ENCODE measurements at regions not wholly inside any gene's neighbourhood (a gene's known extent, or its start where the extent isn't known, plus 50 kb on each side); places are given as distances from the start of the nearest gene placed in this dataset.
A peak's percentile ranks its signal among the peaks of the same experiment; 100 is the strongest.

- no peak for DNase-seq
Measured at GRCh38 chr5:40274568-40274967, 405.1 kb upstream of the PTGER4 start.

- DNase-seq, result no peak
Measured at GRCh38 chr5:40273936-40274335, 405.8 kb upstream of the PTGER4 start.

GRCh38 chr5:40271476-40271875 is 408.2 kb upstream of the PTGER4 start:
- no peak for DNase-seq

DNA sequence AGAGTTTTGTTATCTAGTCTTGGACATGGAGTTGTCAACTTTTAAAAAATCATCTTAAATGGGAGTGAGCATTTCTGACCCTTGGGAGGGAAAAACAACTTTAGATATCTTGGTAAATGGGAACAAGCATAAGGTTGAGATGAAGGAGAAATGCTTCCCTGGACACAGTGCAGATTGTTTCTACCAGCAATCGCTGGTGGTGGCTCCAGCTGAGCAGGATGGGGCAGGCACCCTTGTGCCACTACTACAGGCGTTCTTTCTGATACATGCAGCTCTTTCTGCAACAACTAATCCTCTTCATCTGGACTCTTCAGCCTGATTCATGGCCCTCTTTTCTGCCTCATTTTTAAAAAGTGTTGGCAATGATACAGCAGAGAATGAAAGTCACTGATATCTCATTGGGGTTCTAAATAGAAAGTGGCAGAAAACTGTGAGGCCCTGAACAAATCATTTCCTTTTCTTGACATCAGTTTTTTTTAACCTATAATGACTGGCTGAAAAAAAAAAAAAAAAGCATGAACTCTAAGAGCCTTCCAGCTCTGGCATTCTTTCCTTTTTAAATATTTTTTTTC is 409.4 kb upstream of the PTGER4 start:
- no peak for DNase-seq

DNA sequence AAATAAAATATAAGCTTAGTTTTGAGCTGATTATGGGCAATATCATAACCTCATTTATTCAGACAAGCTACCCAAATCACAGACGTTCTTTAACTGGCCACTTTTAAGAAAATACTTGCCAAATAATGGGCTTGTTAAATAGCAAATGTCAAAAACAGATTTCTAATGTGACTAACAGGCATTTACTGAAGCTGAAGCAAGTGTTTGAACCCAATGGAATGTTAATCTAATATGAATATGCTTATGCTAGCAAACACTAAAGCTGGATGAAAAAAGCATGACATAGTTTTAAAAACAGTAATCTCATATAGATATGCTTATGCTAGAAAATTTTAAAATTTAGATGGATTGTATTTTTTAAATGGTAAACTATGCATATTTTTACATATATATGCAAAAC is 411.6 kb upstream of the PTGER4 start:
- no peak for DNase-seq

- DNase-seq, result no peak
Measured at GRCh38 chr5:40266952-40267351, 412.8 kb upstream of the PTGER4 start.

GRCh38 chr5:40261984-40262383 is 417.7 kb upstream of the PTGER4 start:
- DNase-seq, result no peak

DNA sequence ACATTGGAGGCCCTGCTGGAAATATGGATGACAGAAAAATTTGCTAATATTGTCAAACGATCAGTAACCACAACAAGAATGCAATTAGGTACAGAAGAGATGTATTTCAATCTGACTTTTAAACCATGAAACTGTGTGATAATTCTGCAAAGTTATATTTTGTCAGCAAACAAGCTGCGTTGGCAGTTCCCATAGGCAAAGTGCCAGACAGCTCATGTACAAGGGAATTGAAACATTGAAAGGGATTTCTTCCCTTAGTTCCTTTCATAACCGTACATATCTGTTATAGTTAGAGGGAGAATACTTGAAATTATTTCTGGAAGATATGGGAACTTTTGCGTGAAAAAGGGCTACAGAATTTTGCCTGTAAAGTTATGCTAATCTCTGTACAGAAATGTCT is 419.4 kb upstream of the PTGER4 start:
- no peak for DNase-seq

DNA sequence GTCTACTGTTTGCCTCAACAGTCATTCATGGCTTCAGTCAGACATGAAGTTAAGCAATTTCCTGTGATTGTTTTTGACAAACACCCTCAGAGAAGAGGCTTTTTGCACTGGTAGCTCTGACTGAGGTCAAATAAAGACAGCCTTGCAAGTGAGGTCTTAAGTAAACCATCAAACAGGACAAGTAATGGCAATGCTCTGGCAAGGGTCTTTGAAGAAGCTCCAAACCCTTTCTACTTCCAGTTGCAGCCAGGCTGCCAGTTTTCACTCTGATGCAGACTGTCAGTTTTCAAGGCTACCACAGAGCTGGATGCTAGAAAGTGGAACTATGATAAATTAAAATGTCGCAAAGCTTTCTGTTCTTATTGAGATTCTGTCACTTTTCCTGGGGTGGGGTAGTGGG is 421.5 kb upstream of the PTGER4 start:
- peak; percentile 80 for DNase-seq

DNA sequence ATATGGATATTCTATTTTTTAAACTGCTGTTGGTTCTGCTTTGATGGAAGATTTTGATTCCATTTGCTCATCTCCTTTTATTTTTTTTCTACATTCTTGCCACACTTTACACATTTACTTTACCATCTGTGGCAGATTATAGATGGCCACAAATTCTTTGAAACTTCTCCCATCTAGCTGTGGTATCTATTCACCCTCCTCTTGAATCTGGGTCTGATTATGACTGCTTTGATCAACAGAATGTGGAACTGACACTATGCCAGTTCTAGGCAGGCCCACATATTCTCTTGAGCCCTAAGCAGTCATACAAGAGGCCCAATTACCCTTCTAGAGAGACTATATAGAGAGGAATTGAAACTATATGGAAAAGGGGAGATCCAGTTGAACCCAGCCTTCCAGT is 439.0 kb upstream of the PTGER4 start:
- DNase-seq, result no peak

GRCh38 chr5:40240111-40240510 is 439.6 kb upstream of the PTGER4 start:
- DNase-seq, result peak; percentile 47

DNA sequence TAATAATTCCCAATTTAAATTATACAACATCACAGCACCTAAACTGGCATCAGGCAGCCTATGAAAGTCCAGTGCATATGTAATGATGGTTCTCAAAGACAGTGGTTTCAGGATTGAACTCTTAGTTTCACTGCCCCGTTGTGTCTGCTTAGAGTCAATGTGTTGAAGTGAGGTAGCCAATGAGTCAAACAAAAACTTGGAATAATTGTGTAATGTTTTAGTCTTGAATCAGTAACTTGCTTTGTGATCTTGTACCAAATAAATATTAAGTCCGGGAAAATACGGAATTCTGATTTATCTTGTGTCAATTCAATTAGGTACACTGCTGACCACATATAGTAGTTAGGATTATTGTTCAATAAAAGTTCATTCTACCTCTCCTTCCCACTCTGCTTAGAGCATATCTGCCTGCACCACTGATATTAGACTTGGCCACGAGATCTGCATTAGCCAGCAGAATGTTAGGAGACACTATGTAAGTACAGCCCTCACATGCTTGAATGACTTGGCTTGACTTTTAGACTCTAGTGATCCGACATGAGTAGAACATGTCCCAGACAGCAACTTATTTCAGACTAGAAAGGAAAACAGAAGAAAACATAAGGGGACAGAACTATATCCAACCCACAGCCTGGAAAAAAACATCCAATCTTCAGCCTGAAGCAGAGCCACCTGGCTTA is 441.5 kb upstream of the PTGER4 start:
- no peak for DNase-seq

DNA sequence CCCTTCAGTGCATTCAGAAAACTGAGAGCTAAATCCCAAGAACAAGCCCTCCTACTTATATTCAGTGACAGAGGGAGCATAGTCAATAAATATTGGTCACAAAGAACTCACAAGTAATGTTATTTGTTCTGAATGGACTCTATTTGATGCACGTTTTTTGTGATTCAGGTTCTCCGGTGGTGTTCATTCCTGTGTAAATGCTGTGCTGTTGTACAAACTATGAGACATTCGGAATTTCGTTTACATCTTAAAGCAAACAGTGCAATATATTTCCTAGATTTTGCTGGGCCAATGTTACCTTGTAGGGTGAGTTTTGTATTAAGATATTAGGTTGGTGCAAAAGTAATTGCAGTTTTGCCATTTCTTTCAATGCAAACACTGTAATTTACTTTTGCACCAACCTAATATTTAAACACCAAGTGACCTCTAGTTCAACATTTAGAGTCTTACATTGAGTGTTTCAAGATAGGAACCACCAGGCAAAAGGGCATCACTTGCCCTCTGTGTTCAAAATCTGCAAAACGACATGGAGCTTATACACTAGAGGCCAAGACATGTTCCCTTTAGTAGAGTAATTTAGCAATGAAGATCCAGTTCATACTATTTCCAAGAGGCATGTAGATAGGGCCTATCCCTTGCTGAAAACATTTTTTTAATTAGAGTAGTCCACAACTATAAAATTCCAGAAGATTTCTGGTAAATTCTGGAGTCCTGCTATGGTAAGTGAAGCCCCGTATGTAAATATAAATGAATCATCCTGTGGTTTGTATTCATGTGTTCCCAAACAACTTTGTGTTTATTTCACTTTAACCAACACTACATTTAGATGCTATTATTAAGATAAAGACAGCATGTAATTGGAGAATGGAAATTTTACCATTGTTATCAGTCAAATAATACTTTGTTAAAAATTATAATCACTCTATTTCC is 444.0 kb upstream of the PTGER4 start:
- DNase-seq, result no peak

- DNase-seq, result no peak
Measured at GRCh38 chr5:40233268-40233667, 446.4 kb upstream of the PTGER4 start.

GRCh38 chr5:40227931-40228330 is 451.8 kb upstream of the PTGER4 start:
- no peak for DNase-seq

- no peak for DNase-seq
Measured at GRCh38 chr5:40227366-40227765, 452.3 kb upstream of the PTGER4 start.

DNA sequence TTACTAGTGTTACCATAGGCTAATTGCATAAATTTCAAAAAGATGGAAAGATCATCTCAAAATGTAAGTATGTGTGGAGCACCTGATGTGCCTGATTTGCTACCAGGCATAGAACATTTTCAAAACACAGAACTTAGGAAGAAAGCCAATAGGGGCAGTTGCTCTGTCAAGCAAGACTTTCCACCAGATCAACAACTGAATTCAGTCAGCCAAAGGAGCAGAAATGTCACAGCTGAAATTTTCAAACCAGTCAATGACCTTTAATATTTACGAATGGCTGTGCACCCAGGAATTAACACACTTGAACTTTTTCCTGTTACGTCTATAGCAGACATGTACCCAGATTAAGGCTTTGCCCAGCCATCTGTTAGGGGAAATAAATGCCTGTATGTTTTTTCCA is 452.8 kb upstream of the PTGER4 start:
- DNase-seq, result no peak

- DNase-seq, result peak; percentile 13
Measured at GRCh38 chr5:40225147-40225546, 454.6 kb upstream of the PTGER4 start.

DNA sequence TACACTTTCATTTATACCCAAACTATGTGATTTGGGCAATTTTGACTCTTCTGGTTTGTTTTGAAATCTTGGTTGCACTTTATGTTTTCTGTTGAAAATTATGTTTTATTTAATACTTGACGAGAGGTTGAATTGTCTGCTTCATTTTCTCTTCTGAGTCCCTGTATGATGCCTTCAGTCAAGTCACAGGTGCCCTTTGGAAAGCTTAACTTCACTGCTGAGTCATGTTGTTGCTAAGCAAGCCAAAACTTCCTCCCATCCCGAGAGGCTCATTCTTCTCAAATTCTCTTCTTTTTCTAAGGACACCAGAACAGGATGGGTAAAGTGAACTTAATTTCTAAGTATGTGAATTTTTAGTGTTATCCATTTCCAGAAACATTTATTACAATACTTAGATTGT is 455.3 kb upstream of the PTGER4 start:
- DNase-seq, result peak; percentile 9

DNA sequence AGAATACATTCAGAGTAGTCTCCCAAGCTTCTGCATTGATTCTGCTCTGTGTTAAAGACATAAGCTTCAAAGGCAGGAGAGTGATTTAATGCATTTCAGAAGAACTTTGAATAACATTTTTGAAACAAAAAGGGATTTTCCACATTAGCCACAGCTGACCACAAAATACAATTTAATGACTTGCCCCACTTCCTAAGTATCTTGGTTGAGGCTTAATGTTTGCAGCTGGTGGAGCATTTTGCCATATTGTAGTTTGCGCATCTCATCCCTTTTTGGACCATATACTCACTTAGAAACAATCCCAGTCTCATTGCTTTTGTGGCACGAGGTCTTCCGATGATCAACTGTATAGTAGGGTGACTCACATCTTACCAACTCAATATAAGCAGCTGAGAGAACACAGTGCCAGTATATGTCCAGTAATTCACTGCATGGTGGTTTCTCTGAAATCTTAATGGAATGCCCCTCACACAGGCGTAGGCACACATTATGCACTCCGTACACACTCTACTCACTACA is 455.8 kb upstream of the PTGER4 start:
- DNase-seq, result peak; percentile 52

DNA sequence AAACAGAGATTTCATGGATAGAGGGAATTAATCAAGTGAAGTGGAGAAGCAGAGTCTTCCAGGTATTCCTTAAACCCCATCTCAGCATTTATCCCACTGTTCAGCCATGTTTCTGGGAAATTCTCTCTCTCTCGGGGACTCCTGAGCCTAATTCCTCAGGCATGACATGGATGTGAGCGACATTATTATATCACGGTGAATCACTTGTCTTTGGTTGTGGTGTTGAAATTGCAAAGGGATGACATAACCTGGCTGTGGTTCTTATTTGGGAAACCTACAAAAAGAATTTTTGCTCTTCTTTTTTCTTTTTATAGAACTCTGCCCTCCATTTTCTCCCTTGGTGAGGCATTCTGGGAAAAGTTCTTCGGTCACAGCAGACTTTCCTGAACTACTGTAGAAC is 457.9 kb upstream of the PTGER4 start:
- peak; percentile 23 for DNase-seq

GRCh38 chr5:40221255-40221654 is 458.5 kb upstream of the PTGER4 start:
- DNase-seq, result no peak

DNA sequence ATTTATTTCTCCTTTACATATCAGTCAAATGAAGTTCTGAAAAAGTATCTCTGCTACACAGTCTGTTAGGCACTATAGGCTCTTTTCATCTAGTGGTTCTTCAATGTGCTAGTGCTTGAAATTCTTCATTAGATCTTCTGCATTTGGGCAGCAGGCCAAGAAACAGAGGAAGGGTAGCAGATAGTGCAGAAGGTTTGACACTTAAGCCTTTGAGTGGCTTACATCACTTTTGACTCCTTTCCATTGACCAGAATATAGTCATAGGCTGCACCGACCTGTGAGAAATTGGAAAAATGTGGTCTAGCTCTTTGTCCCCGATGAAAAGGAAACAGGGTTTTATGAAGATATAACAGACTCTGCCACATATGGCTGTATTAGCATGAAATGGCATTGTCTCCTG is 459.5 kb upstream of the PTGER4 start:
- DNase-seq, result no peak

- DNase-seq, result peak; percentile 39
Measured at GRCh38 chr5:40217553-40217952, 462.2 kb upstream of the PTGER4 start.
